CD4-positive, alpha-beta T cell (primary cell): ENCODE measurements at regions not wholly inside any gene's neighbourhood (a gene's known extent, or its start where the extent isn't known, plus 50 kb on each side); places are given as distances from the start of the nearest gene placed in this dataset.

Source experiments
- ATAC-seq: fragments of 200-7000 bp; cut with Tn5 transposase; one replicate; pipeline ENCODE4 v1.10.0; 2022; ENCODE audit warnings: mild to moderate bottlenecking; ENCODE audit not compliant: poor library complexity
- CTCF ChIA-PET: fragments of 350-600 bp; sonication (Branson Sonifier 250); formaldehyde crosslinking; loops from one replicate; lab custom pipeline; 2021; ENCODE audit warnings: antibody characterized with exemption, inconsistent platforms; lab: Charles Lee
- POLR2A ChIA-PET: fragments of 350-600 bp; sonication (Branson Sonifier 250); formaldehyde crosslinking; loops from one replicate; lab custom pipeline; 2021; ENCODE audit warnings: antibody characterized with exemption, inconsistent platforms; lab: Charles Lee
- DNase-seq, 14 experiments: peaks; one replicate each; pipeline ENCODE4 v3.0.0-alpha.2; 2013 to 2020; ENCODE audit warnings: mixed read lengths in 2 of 14
- H3K27ac ChIP-seq, 2 donors: one replicate each; pipeline versions ENCODE4 v1.5.1 to v1.7.0; 2013; ENCODE audit warnings: low read length in 2 of 2, low read depth in 1 of 2, mild to moderate bottlenecking in 1 of 2
- H3K27me3 ChIP-seq, 2 experiments: 1 replicate in 1 of 2; 2 replicates in 1 of 2; pipeline versions ENCODE4 v1.6.1 to v1.7.0; 2013; ENCODE audit warnings: low read length in 2 of 2, control low read depth in 1 of 2, mild to moderate bottlenecking in 1 of 2, moderate library complexity in 1 of 2; ENCODE audit not compliant: insufficient read depth in 2 of 2, control insufficient read depth in 1 of 2
- H3K36me3 ChIP-seq: one replicate; pipeline ENCODE4 v1.6.1; 2013; ENCODE audit warnings: low read length, control low read depth; ENCODE audit not compliant: insufficient read depth
- H3K4me1 ChIP-seq: one replicate; pipeline ENCODE4 v1.6.1; 2013; ENCODE audit warnings: low read length, control low read depth; ENCODE audit not compliant: insufficient read depth
- H3K4me3 ChIP-seq: one replicate; pipeline ENCODE4 v1.5.1; 2013; ENCODE audit warnings: mild to moderate bottlenecking, low read length, moderate library complexity
- H3K9me3 ChIP-seq, 2 experiments: 1 replicate in 1 of 2; 2 replicates in 1 of 2; pipeline versions ENCODE4 v1.6.1 to v1.7.0; 2013; ENCODE audit warnings: low read length in 2 of 2, mild to moderate bottlenecking in 2 of 2, control low read depth in 1 of 2, moderate library complexity in 1 of 2; ENCODE audit not compliant: control insufficient read depth in 1 of 2, insufficient read depth in 1 of 2
- H3K27ac Mint-ChIP-seq: one replicate; pipeline ENCODE4 v1.8.0; 2020; ENCODE audit warnings: mixed read lengths
- H3K27me3 Mint-ChIP-seq: one replicate; pipeline ENCODE4 v1.8.0; 2021; ENCODE audit warnings: mixed read lengths
- H3K36me3 Mint-ChIP-seq: one replicate; pipeline ENCODE4 v1.8.0; 2021; ENCODE audit warnings: low read depth, mixed read lengths
- H3K4me1 Mint-ChIP-seq: one replicate; pipeline ENCODE4 v1.8.0; 2021; ENCODE audit warnings: low read depth, mixed read lengths
- H3K4me3 Mint-ChIP-seq: one replicate; pipeline ENCODE4 v1.8.0; 2020; ENCODE audit warnings: mild to moderate bottlenecking, mixed read lengths
- H3K9me3 Mint-ChIP-seq: one replicate; pipeline ENCODE4 v1.8.0; 2020; ENCODE audit warnings: mixed read lengths
- intact Hi-C, 2 experiments: fragments of 100-400 bp; cut with DNase I in 1 of 2; cut with micrococcal nuclease in 1 of 2; formaldehyde crosslinking; loops; one replicate each; pipeline versions ENCODE4 v1.15.1 to v1.9.0; 2023 to 2025; cut with DNase I, micrococcal nuclease
- TF ChIP-seq, protein P1 (sequence below): fragments of 200-600 bp; IDR thresholded peaks from one replicate; pipeline ENCODE4 v1.8.0; 2022; ENCODE audit warnings: antibody characterized with exemption, mild to moderate bottlenecking

DNA sequence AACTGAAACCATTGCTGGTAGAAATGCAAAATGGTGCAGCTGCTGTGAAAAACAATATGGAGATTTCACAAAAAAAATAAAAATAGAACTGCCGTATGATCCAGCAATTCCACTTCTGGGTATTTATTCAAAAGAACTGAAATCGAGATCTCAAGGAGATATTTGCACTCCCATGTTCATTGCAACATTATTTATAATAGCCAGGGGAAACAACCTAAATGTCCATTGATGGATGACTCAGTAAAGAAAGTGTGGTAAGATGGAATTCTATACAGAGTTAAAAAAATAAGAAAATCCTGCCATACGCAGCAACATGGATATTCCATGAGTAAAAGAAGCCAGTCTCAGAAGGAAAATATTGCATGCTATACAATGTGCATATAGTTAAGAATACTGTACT is 290.6 kb upstream of the GHITM start:
- TF ChIP-seq, protein P1, sequence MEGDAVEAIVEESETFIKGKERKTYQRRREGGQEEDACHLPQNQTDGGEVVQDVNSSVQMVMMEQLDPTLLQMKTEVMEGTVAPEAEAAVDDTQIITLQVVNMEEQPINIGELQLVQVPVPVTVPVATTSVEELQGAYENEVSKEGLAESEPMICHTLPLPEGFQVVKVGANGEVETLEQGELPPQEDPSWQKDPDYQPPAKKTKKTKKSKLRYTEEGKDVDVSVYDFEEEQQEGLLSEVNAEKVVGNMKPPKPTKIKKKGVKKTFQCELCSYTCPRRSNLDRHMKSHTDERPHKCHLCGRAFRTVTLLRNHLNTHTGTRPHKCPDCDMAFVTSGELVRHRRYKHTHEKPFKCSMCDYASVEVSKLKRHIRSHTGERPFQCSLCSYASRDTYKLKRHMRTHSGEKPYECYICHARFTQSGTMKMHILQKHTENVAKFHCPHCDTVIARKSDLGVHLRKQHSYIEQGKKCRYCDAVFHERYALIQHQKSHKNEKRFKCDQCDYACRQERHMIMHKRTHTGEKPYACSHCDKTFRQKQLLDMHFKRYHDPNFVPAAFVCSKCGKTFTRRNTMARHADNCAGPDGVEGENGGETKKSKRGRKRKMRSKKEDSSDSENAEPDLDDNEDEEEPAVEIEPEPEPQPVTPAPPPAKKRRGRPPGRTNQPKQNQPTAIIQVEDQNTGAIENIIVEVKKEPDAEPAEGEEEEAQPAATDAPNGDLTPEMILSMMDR, result no peak
- Mint-ChIP-seq H3K27me3 (no peaks in the 10 kb centered on the region), H3K4me3 (no peak overlapping the region), H3K4me1 (no peaks in the 10 kb centered on the region), H3K27ac (no peak overlapping the region), H3K9me3 (peaks cover 3% of the 10 kb centered on the region), H3K36me3 (no peaks in the 10 kb centered on the region)
- ATAC-seq (no peak), DNase-seq (no peak)
- H3K27ac ChIP-seq, result no peak overlapping the region
- intact Hi-C loops, result no loop called here
- CTCF ChIA-PET, result no interaction called here
- H3K27me3 ChIP-seq, result no peaks in the 10 kb centered on the region
- no peaks in the 10 kb centered on the region for H3K9me3 ChIP-seq
- H3K4me1 ChIP-seq, result no peaks in the 10 kb centered on the region
- no peaks in the 10 kb centered on the region for H3K36me3 ChIP-seq
- POLR2A ChIA-PET, result no interaction called here
- no peak overlapping the region for H3K4me3 ChIP-seq

DNA sequence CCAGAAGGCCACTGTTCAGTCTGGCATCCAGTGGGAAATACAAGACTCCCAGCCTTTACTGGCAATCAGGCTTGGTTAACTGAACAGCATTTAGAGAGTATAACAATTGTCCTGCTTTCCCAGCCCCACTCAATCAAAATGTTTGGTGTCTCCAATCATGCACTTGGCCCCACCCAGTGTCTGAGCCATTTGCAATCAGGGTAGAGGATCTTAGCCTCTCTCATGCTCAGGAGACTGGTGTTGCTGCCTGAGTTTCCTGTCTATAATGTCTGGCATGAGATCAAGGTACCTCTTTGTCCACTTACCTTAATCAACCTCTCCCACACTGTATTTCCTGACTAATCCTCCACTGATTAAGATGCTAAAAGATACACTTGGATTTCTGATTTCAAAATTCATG is 290.2 kb upstream of the GHITM start:
- ATAC-seq, result no peak
- H3K9me3 Mint-ChIP-seq, result peaks cover 1% of the 10 kb centered on the region
- H3K4me1 Mint-ChIP-seq, result no peaks in the 10 kb centered on the region
- no peaks in the 10 kb centered on the region for H3K36me3 Mint-ChIP-seq
- Histone ChIP-seq H3K27ac (no peak overlapping the region), H3K36me3 (no peaks in the 10 kb centered on the region), H3K9me3 (no peaks in the 10 kb centered on the region), H3K4me3 (no peak overlapping the region), H3K4me1 (no peaks in the 10 kb centered on the region), H3K27me3 (no peaks in the 10 kb centered on the region)
- ChIA-PET POLR2A (no interaction called here), CTCF (no interaction called here)
- H3K27ac Mint-ChIP-seq, result no peak overlapping the region
- TF ChIP-seq, protein P1, result no peak
- intact Hi-C loops, result no loop called here
- H3K27me3 Mint-ChIP-seq, result no peaks in the 10 kb centered on the region
- H3K4me3 Mint-ChIP-seq, result no peak overlapping the region
- no peak for DNase-seq

DNA sequence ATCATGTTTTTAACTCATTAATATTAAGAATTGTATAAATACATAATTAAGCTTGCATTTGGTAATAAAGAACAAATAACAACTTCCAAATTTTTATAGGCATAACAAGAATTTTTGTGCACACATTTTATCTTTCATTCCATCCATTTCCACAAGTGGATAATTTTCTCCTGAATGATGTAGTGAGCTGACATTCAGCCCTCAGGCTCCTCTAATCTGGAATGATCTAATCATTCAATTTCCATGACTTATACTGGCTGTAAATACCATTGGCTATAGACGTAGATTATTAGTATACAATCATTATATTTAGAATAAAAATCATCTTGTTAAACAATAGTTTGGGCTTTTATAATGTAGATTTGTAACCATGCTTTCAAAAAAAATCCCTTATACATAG is 287.2 kb upstream of the GHITM start:
- no peak overlapping the region for H3K27ac Mint-ChIP-seq
- CTCF ChIA-PET, result no interaction called here
- no peak for DNase-seq

More for the DNA sequence above, 287.2 kb upstream of the GHITM start:
- H3K27ac ChIP-seq, result no peak overlapping the region
- POLR2A ChIA-PET, result interaction anchor here (0.5 kb wide), 1 partner anchor 1678 kb away, joined by 3 read pairs; no protein-coding TSS in a partner anchor
- no peaks in the 10 kb centered on the region for H3K27me3 ChIP-seq
- Mint-ChIP-seq H3K4me1 (no peaks in the 10 kb centered on the region), H3K9me3 (peaks cover 4% of the 10 kb centered on the region), H3K27me3 (no peaks in the 10 kb centered on the region), H3K36me3 (no peaks in the 10 kb centered on the region), H3K4me3 (no peak overlapping the region)
- no peaks in the 10 kb centered on the region for H3K4me1 ChIP-seq
- TF ChIP-seq, protein P1, result no peak
- intact Hi-C loops, result no loop called here
- H3K4me3 ChIP-seq, result no peak overlapping the region
- ATAC-seq, result no peak
- H3K36me3 ChIP-seq, result no peaks in the 10 kb centered on the region
- H3K9me3 ChIP-seq, result no peaks in the 10 kb centered on the region
